SK-N-SH treated with all-trans-retinoic acid at 6 μM for 48 hours (cell line): ENCODE measurements at regions not wholly inside any gene's neighbourhood (a gene's known extent, or its start where the extent isn't known, plus 50 kb on each side); places are given as distances from the start of the nearest gene placed in this dataset.

ENCODE experiments used
- ARNTL ChIP-seq: fragments of 450-650 bp; formaldehyde crosslinking; IDR thresholded peaks from 2 replicates; pipeline ENCODE4 v1.5.0; 2020; ENCODE audit warnings: low read depth, mild to moderate bottlenecking, moderate library complexity, borderline replicate concordance
- CSDC2 ChIP-seq: fragments of 250-450 bp; sonication (Bioruptor Pico); IDR thresholded peaks from 2 replicates; pipeline ENCODE4 v1.5.0; 2020; ENCODE audit warnings: mild to moderate bottlenecking, moderate library complexity
- GLIS3 ChIP-seq: fragments of 250-450 bp; sonication (Bioruptor Pico); IDR thresholded peaks from 2 replicates; pipeline ENCODE4 v1.5.0; 2020; ENCODE audit warnings: mild to moderate bottlenecking, moderate library complexity
- ISL1 ChIP-seq: fragments of 250-450 bp; sonication (Bioruptor Pico); IDR thresholded peaks from 2 replicates; pipeline ENCODE4 v2.1.2; 2022; ENCODE audit warnings: mild to moderate bottlenecking, moderate library complexity
- OSR1 ChIP-seq: fragments of 250-450 bp; sonication (Bioruptor Pico); IDR thresholded peaks from 2 replicates; pipeline ENCODE4 v1.8.0; 2022; ENCODE audit warnings: moderate library complexity, mild to moderate bottlenecking, inconsistent platforms
- POU6F1 ChIP-seq: fragments of 250-450 bp; sonication (Bioruptor Pico); IDR thresholded peaks from 2 replicates; pipeline ENCODE4 v1.8.0; 2021; ENCODE audit warnings: low read depth, mild to moderate bottlenecking, moderate library complexity, borderline replicate concordance
- PPARA ChIP-seq: fragments of 250-450 bp; sonication (Bioruptor Pico); IDR thresholded peaks from 2 replicates; pipeline ENCODE4 v1.5.0; 2020; ENCODE audit warnings: mild to moderate bottlenecking, borderline replicate concordance
- RARB ChIP-seq: fragments of 250-450 bp; sonication (Bioruptor Pico); IDR thresholded peaks from 2 replicates; pipeline ENCODE4 v1.8.0; 2021; ENCODE audit warnings: mild to moderate bottlenecking, moderate library complexity
- TCF4 ChIP-seq: fragments of 250-450 bp; sonication (Bioruptor Pico); IDR thresholded peaks from 2 replicates; pipeline ENCODE4 v1.8.0; 2021; ENCODE audit warnings: mild to moderate bottlenecking, moderate library complexity, borderline replicate concordance
- TOX ChIP-seq: fragments of 250-450 bp; sonication (Bioruptor Pico); IDR thresholded peaks from 2 replicates; pipeline ENCODE4 v1.8.0; 2021; ENCODE audit warnings: mild to moderate bottlenecking, moderate library complexity, borderline replicate concordance
- ZFP3 ChIP-seq: fragments of 250-450 bp; sonication (Bioruptor Pico); IDR thresholded peaks from 2 replicates; pipeline ENCODE4 v1.5.0; 2020; ENCODE audit warnings: mild to moderate bottlenecking, moderate library complexity
- ZNF8 ChIP-seq: fragments of 450-650 bp; formaldehyde crosslinking; IDR thresholded peaks from 2 replicates; pipeline ENCODE4 v1.5.0; 2020; ENCODE audit warnings: mild to moderate bottlenecking, moderate library complexity
- TF ChIP-seq, protein P1 (sequence below): fragments of 250-450 bp; sonication (Bioruptor Pico); IDR thresholded peaks from 2 replicates; pipeline ENCODE4 v1.8.0; 2020; ENCODE audit warnings: mild to moderate bottlenecking, moderate library complexity, borderline replicate concordance
- TF ChIP-seq, protein P2 (sequence below): fragments of 250-450 bp; sonication (Bioruptor Pico); IDR thresholded peaks from 2 replicates; pipeline ENCODE4 v1.5.0; 2020; ENCODE audit warnings: mild to moderate bottlenecking, moderate library complexity

DNA sequence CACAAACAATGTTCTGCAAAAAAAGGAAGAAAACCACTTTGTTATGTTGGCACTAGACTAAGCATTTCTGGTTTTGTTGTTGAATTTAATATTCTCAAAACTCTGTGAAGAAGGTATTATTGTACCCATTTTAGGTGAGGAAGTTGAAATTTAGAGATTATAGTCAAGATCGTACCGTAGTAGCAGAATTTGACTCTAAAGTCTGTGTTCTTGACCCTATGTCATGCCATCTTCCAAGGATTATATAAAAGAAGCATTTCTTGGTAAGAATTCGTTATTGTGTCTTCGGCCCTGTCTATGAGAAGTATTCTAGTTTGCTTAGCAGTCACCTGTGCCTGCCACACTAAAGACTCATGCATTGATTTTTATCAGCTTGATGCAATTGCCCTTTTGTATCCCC is 104.4 kb upstream of the MAP9 start:
- TF ChIP-seq, protein P1, sequence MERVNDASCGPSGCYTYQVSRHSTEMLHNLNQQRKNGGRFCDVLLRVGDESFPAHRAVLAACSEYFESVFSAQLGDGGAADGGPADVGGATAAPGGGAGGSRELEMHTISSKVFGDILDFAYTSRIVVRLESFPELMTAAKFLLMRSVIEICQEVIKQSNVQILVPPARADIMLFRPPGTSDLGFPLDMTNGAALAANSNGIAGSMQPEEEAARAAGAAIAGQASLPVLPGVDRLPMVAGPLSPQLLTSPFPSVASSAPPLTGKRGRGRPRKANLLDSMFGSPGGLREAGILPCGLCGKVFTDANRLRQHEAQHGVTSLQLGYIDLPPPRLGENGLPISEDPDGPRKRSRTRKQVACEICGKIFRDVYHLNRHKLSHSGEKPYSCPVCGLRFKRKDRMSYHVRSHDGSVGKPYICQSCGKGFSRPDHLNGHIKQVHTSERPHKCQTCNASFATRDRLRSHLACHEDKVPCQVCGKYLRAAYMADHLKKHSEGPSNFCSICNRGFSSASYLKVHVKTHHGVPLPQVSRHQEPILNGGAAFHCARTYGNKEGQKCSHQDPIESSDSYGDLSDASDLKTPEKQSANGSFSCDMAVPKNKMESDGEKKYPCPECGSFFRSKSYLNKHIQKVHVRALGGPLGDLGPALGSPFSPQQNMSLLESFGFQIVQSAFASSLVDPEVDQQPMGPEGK (CRISPR knock-in tag) = no peak
- TF ChIP-seq TCF4 (CRISPR knock-in tag) (no peak), OSR1 (CRISPR knock-in tag) (no peak), GLIS3 (CRISPR knock-in tag) (no peak), CSDC2 (CRISPR knock-in tag) (no peak), RARB (CRISPR knock-in tag) (no peak), TOX (CRISPR knock-in tag) (no peak), POU6F1 (CRISPR knock-in tag) (no peak), ZNF8 (CRISPR knock-in tag) (no peak), PPARA (CRISPR knock-in tag) (no peak), ARNTL (CRISPR knock-in tag) (no peak), ISL1 (CRISPR knock-in tag) (no peak), ZFP3 (CRISPR knock-in tag) (no peak)
- TF ChIP-seq, protein P2, sequence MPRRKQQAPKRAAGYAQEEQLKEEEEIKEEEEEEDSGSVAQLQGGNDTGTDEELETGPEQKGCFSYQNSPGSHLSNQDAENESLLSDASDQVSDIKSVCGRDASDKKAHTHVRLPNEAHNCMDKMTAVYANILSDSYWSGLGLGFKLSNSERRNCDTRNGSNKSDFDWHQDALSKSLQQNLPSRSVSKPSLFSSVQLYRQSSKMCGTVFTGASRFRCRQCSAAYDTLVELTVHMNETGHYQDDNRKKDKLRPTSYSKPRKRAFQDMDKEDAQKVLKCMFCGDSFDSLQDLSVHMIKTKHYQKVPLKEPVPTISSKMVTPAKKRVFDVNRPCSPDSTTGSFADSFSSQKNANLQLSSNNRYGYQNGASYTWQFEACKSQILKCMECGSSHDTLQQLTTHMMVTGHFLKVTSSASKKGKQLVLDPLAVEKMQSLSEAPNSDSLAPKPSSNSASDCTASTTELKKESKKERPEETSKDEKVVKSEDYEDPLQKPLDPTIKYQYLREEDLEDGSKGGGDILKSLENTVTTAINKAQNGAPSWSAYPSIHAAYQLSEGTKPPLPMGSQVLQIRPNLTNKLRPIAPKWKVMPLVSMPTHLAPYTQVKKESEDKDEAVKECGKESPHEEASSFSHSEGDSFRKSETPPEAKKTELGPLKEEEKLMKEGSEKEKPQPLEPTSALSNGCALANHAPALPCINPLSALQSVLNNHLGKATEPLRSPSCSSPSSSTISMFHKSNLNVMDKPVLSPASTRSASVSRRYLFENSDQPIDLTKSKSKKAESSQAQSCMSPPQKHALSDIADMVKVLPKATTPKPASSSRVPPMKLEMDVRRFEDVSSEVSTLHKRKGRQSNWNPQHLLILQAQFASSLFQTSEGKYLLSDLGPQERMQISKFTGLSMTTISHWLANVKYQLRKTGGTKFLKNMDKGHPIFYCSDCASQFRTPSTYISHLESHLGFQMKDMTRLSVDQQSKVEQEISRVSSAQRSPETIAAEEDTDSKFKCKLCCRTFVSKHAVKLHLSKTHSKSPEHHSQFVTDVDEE (CRISPR knock-in tag) = no peak
